Spleen (tissue), 7 donors: ENCODE measurements at regions not wholly inside any gene's neighbourhood (a gene's known extent, or its start where the extent isn't known, plus 50 kb on each side); places are given as distances from the start of the nearest gene placed in this dataset.

Experiments used
- CTCF ChIP-seq, 11 experiments: fragments of 200-600 bp in 7 of 11; fragments of 450-650 bp in 4 of 11; sonication (generic) in 4 of 11; IDR thresholded peaks in 8 of 11; conservative IDR thresholded peaks in 3 of 11; 1 replicate in 7 of 11; 2 replicates in 4 of 11; pipeline versions ENCODE4 v1.4.0 to v1.8.0; 2016 to 2021; ENCODE audit warnings: antibody characterized with exemption in 11 of 11, inconsistent platforms in 4 of 11, mild to moderate bottlenecking in 1 of 11
- POLR2A ChIP-seq, 3 donors: fragments of 450-650 bp; IDR thresholded peaks; one replicate each; pipeline ENCODE4 v1.5.1; 2017; ENCODE audit warnings: antibody characterized with exemption in 3 of 3, mild to moderate bottlenecking in 1 of 3
- POLR2AphosphoS5 ChIP-seq, 3 donors: sonication (generic); formaldehyde crosslinking; IDR thresholded peaks; one replicate each; pipeline ENCODE4 v1.5.1; 2017; ENCODE audit warnings: antibody characterized with exemption in 3 of 3
- donor health status: DM: no; HTN: no; CAD: no; lungs with moderate emphysema.
- donor health status: DM: no; HTN: no; CAD: no.
- donor health status: DM: no; HTN: no; CAD: no.

GRCh38 chrX:3807906-3808305 lies 94.5 kb upstream of the PRKX start:
- TF ChIP-seq POLR2A (IDR thresholded peaks at IDR 0.05), result no peak
- no peak for TF ChIP-seq CTCF (IDR thresholded peaks at IDR 0.05 in 8 of 11, conservative IDR thresholded peaks at IDR 0.05 in 3 of 11)
- no peak for TF ChIP-seq POLR2AphosphoS5 (IDR thresholded peaks at IDR 0.05)
